Naive B cell (primary cell): ENCODE measurements at regions not wholly inside any gene's neighbourhood (a gene's known extent, or its start where the extent isn't known, plus 50 kb on each side); places are given as distances from the start of the nearest gene placed in this dataset.

Source experiments
- ATAC-seq, 2 donors: fragments of 150-1000 bp; cut with Tn5 transposase; 2 replicates each; pipeline ENCODE4 v1.10.0; 2021; ENCODE audit warnings: low read depth in 2 of 2, mild to moderate bottlenecking in 2 of 2, moderate library complexity in 2 of 2
- DNase-seq: peaks from one replicate; pipeline ENCODE4 v3.0.0; 2022
- H3K27ac Mint-ChIP-seq, 6 donors: one replicate each; pipeline ENCODE4 v1.8.0; 2020 to 2022; ENCODE audit warnings: mild to moderate bottlenecking in 6 of 6, mixed read lengths in 6 of 6, moderate library complexity in 5 of 6, inconsistent platforms in 2 of 6
- H3K27me3 Mint-ChIP-seq, 3 donors: one replicate each; pipeline ENCODE4 v1.8.0; 2021 to 2022; ENCODE audit warnings: mixed read lengths in 3 of 3, mild to moderate bottlenecking in 1 of 3
- H3K36me3 Mint-ChIP-seq, 2 donors: one replicate each; pipeline ENCODE4 v1.8.0; 2020 to 2022; ENCODE audit warnings: mixed read lengths in 2 of 2, inconsistent platforms in 1 of 2, mild to moderate bottlenecking in 1 of 2
- H3K4me1 Mint-ChIP-seq, 3 donors: one replicate each; pipeline ENCODE4 v1.8.0; 2020 to 2022; ENCODE audit warnings: mixed read lengths in 3 of 3, inconsistent platforms in 1 of 3, mild to moderate bottlenecking in 1 of 3, moderate library complexity in 1 of 3
- H3K4me3 Mint-ChIP-seq, 8 donors: one replicate each; pipeline ENCODE4 v1.8.0; 2020 to 2022; ENCODE audit warnings: mild to moderate bottlenecking in 8 of 8, mixed read lengths in 8 of 8, moderate library complexity in 8 of 8, inconsistent platforms in 2 of 8
- H3K9me3 Mint-ChIP-seq, 7 donors: one replicate each; pipeline ENCODE4 v1.8.0; 2020 to 2022; ENCODE audit warnings: mixed read lengths in 7 of 7, mild to moderate bottlenecking in 5 of 7, inconsistent platforms in 2 of 7, moderate library complexity in 1 of 7

- no peaks in the 10 kb centered on the region for H3K4me1 Mint-ChIP-seq
- ATAC-seq (no peak), DNase-seq (no peak)
- peaks cover 0 to 2% (median 0%) of the 10 kb centered on the region in 7 donors for H3K9me3 Mint-ChIP-seq
- no peaks in the 10 kb centered on the region for H3K36me3 Mint-ChIP-seq
- H3K4me3 Mint-ChIP-seq: no peak overlapping the region
- H3K27ac Mint-ChIP-seq: no peak overlapping the region
- peaks cover 5 to 21% (median 11%) of the 10 kb centered on the region in 3 donors for H3K27me3 Mint-ChIP-seq
Measured at GRCh38 chr6:166075925-166076324, 91.7 kb downstream of the TBXT start.

DNA sequence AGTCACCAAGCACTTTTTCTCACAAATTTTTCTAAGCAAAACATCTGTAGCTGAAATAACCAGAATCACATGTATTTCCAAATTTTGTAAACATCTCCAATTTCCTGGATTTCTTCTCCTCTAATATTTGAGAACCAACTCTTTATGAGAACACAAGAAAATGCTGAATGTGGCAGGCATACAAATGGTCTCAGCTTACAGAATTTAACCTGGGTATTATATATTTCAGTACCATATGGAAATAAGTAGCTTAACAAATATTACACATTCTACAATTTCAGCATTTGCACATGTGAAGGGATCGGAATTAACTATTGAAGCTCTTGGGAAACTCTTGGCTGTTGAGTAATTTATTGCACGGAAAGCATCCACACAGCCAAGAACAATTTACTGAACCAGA, 92.5 kb downstream of the TBXT start:
- H3K36me3 Mint-ChIP-seq: no peaks in the 10 kb centered on the region
- no peak overlapping the region for H3K27ac Mint-ChIP-seq
- peaks cover 0 to 9% (median 2%) of the 10 kb centered on the region in 7 donors for H3K9me3 Mint-ChIP-seq
- H3K4me3 Mint-ChIP-seq: no peak overlapping the region
- H3K4me1 Mint-ChIP-seq: no peaks in the 10 kb centered on the region
- DNase-seq: no peak
- no peak for ATAC-seq
- H3K27me3 Mint-ChIP-seq: peaks cover 5 to 21% (median 11%) of the 10 kb centered on the region in 3 donors

GRCh38 chr6:166073082-166073481, 94.6 kb downstream of the TBXT start:
- DNase-seq (no peak), ATAC-seq (no peak)
- Mint-ChIP-seq H3K36me3 (no peaks in the 10 kb centered on the region), H3K9me3 (peaks cover 6 to 30% (median 15%) of the 10 kb centered on the region in 7 donors), H3K27me3 (peaks cover 5 to 15% (median 11%) of the 10 kb centered on the region in 3 donors), H3K27ac (peak overlapping the region in 1 of 6 donors; percentile 32), H3K4me3 (no peak overlapping the region), H3K4me1 (no peaks in the 10 kb centered on the region)

DNA sequence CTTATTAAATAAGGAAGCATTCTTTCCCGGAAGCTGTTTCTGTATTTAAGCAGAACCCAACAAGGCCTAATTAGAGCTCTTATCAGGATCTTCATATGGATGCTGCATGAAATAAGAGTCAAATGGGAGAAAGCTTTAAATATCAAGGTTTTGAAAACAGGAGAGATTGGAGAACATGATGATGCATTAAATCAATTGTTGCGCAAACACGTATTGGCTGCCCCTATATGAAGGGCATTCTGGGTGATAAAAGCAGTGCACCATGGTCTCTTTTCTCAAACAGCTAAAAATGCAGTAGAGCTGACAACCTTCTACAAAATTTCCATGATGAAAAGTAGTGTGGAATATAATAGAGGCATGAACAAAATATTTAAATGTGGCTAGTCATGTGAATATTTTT, 98.9 kb downstream of the TBXT start:
- no peak for DNase-seq
- Mint-ChIP-seq H3K9me3 (peaks cover 8 to 33% (median 18%) of the 10 kb centered on the region in 7 donors), H3K36me3 (no peaks in the 10 kb centered on the region), H3K27me3 (peaks cover 0 to 13% (median 8%) of the 10 kb centered on the region in 3 donors), H3K27ac (no peak overlapping the region), H3K4me1 (no peaks in the 10 kb centered on the region), H3K4me3 (no peak overlapping the region)
- ATAC-seq: no peak

- peaks cover 12 to 22% of the 10 kb centered on the region in 2 donors for H3K36me3 Mint-ChIP-seq
- DNase-seq: no peak
Measured at GRCh38 chr6:166058064-166058739, 109.4 kb downstream of the TBXT start.

GRCh38 chr6:166057431-166057830, 110.2 kb downstream of the TBXT start:
- Mint-ChIP-seq H3K9me3 (peaks cover 14 to 36% (median 28%) of the 10 kb centered on the region in 7 donors), H3K4me1 (no peaks in the 10 kb centered on the region), H3K27me3 (peaks cover 18 to 42% (median 26%) of the 10 kb centered on the region in 3 donors), H3K36me3 (peaks cover 15 to 22% of the 10 kb centered on the region in 2 donors), H3K27ac (no peak overlapping the region), H3K4me3 (no peak overlapping the region)
- ATAC-seq: no peak
- no peak for DNase-seq

More at GRCh38 chr6:166058064-166058739, 109.4 kb downstream of the TBXT start:
- Mint-ChIP-seq H3K4me1 (no peaks in the 10 kb centered on the region), H3K27me3 (peaks cover 18 to 44% (median 26%) of the 10 kb centered on the region in 3 donors), H3K9me3 (peaks cover 14 to 29% (median 21%) of the 10 kb centered on the region in 7 donors), H3K4me3 (no peak overlapping the region), H3K27ac (peak overlapping the region in 1 of 6 donors; percentile 6)
- ATAC-seq: no peak

GRCh38 chr6:166056637-166057036, 111.0 kb downstream of the TBXT start:
- no peak overlapping the region for H3K4me3 Mint-ChIP-seq
- peaks cover 14 to 34% (median 26%) of the 10 kb centered on the region in 3 donors for H3K27me3 Mint-ChIP-seq
- no peaks in the 10 kb centered on the region for H3K4me1 Mint-ChIP-seq
- H3K36me3 Mint-ChIP-seq: peaks cover 22% of the 10 kb centered on the region in 2 donors
- no peak overlapping the region for H3K27ac Mint-ChIP-seq
- ATAC-seq (no peak), DNase-seq (no peak)
- H3K9me3 Mint-ChIP-seq: peaks cover 16 to 44% (median 34%) of the 10 kb centered on the region in 7 donors

DNA sequence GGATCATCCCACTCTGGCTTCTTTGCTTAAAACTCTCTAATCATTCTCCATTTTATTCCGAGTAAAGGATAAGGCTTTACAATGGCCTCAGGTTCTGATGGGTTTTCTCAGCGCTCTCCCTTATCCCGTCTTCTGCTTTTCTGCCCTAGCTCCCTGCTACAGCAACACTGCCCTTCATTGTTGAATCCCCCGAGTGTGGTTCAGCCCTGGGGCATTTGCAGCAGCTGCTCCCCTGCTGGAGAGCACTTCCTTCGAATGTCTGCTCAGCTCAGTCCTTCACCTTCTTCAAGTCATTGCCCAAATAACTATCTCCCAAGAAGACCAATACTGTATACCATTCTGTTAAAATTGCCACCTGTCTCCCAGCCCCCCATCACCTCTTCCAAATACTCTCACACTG, 111.8 kb downstream of the TBXT start:
- ATAC-seq (no peak), DNase-seq (no peak)
- no peak overlapping the region for H3K4me3 Mint-ChIP-seq
- peaks cover 14 to 32% (median 24%) of the 10 kb centered on the region in 3 donors for H3K27me3 Mint-ChIP-seq
- H3K9me3 Mint-ChIP-seq: peaks cover 16 to 45% (median 34%) of the 10 kb centered on the region in 7 donors
- H3K4me1 Mint-ChIP-seq: no peaks in the 10 kb centered on the region
- peaks cover 22% of the 10 kb centered on the region in 2 donors for H3K36me3 Mint-ChIP-seq
- H3K27ac Mint-ChIP-seq: no peak overlapping the region

DNA sequence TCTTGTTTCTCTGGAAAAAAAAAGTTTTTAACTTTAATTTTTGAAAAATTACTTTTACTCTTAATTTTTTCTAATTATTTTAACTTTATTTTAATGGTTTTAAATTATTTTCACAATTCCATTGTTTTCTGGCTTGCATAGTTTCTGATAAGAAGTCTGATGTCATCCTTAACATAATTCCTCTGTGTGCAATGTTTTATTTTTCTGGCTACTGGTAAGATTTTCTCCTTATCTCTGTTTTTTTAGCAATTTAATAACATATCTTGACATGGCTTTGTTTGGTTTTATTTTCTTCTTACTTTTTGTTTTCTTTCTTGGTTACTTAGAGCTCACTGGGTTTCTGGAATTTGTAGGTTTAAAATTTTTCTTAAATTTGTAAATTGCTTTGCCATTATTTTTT, 114.8 kb downstream of the TBXT start:
- DNase-seq: no peak
- Mint-ChIP-seq H3K9me3 (peaks cover 21 to 51% (median 38%) of the 10 kb centered on the region in 7 donors), H3K27ac (peak overlapping the region in 1 of 6 donors; percentile 46), H3K36me3 (peaks cover 22% of the 10 kb centered on the region in 2 donors), H3K4me3 (no peak overlapping the region), H3K4me1 (no peaks in the 10 kb centered on the region), H3K27me3 (peaks cover 9 to 17% (median 14%) of the 10 kb centered on the region in 3 donors)
- no peak for ATAC-seq

DNA sequence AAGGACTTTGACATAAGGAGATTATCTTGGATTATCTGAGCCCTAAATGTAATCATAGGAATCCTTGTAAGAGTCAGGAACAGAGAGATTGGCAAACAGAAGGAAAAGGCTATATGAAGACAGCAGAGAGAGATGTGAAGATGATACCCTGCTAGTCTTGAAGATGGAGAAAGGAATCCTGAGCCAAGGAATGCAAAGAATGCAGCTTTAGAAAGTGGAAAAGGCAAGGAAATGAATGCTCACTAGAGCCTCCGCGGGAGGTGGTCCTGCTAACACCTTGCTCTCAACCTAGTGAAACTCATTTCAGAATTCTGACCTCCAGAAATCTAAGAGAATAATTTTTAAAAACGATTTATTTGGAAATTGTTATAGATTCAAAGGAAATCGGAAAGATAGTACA, 117.1 kb downstream of the TBXT start:
- Mint-ChIP-seq H3K36me3 (peaks cover 11 to 19% of the 10 kb centered on the region in 2 donors), H3K4me1 (no peaks in the 10 kb centered on the region), H3K27ac (no peak overlapping the region), H3K9me3 (peaks cover 16 to 46% (median 29%) of the 10 kb centered on the region in 7 donors), H3K27me3 (peaks cover 6 to 10% (median 8%) of the 10 kb centered on the region in 3 donors), H3K4me3 (no peak overlapping the region)
- no peak for ATAC-seq
- no peak for DNase-seq

- Mint-ChIP-seq H3K4me3 (no peak overlapping the region), H3K27me3 (peaks cover 6 to 23% (median 16%) of the 10 kb centered on the region in 3 donors), H3K9me3 (peaks cover 3 to 12% (median 10%) of the 10 kb centered on the region in 7 donors), H3K36me3 (peaks cover 0 to 4% of the 10 kb centered on the region in 2 donors), H3K27ac (no peak overlapping the region), H3K4me1 (no peaks in the 10 kb centered on the region)
- DNase-seq: no peak
- no peak for ATAC-seq
Measured at GRCh38 chr6:166046982-166047381, 120.7 kb downstream of the TBXT start.

DNA sequence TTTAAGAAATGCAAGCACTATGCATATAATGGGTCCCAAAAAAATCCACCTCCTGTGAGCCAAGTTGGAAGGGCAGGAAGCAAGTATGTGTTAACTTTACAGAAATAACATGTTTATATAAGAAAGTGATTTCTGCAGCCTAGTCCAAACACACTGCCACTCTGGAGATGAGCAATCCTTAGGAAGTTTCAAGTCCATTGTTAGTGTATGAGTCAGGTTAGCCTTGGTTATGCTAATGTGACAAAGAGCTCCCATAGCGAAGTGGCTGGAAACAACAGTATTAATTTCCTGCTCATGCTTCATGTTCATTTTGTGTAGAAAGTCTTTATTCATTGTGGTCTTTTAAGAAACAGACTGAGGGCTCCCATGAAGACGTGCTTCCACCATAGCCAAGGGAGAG, 121.4 kb downstream of the TBXT start:
- Mint-ChIP-seq H3K27me3 (peaks cover 6 to 27% (median 23%) of the 10 kb centered on the region in 3 donors), H3K4me3 (no peak overlapping the region), H3K27ac (no peak overlapping the region), H3K9me3 (peaks cover 0 to 10% (median 5%) of the 10 kb centered on the region in 7 donors), H3K4me1 (no peaks in the 10 kb centered on the region), H3K36me3 (no peaks in the 10 kb centered on the region)
- ATAC-seq: no peak
- DNase-seq: no peak

- Mint-ChIP-seq H3K9me3 (peaks cover 0 to 10% (median 5%) of the 10 kb centered on the region in 7 donors), H3K27me3 (peaks cover 6 to 27% (median 27%) of the 10 kb centered on the region in 3 donors), H3K4me1 (no peaks in the 10 kb centered on the region), H3K27ac (no peak overlapping the region), H3K4me3 (no peak overlapping the region), H3K36me3 (no peaks in the 10 kb centered on the region)
- no peak for ATAC-seq
- DNase-seq: no peak
Measured at GRCh38 chr6:166045860-166046200, 121.8 kb downstream of the TBXT start.

DNA sequence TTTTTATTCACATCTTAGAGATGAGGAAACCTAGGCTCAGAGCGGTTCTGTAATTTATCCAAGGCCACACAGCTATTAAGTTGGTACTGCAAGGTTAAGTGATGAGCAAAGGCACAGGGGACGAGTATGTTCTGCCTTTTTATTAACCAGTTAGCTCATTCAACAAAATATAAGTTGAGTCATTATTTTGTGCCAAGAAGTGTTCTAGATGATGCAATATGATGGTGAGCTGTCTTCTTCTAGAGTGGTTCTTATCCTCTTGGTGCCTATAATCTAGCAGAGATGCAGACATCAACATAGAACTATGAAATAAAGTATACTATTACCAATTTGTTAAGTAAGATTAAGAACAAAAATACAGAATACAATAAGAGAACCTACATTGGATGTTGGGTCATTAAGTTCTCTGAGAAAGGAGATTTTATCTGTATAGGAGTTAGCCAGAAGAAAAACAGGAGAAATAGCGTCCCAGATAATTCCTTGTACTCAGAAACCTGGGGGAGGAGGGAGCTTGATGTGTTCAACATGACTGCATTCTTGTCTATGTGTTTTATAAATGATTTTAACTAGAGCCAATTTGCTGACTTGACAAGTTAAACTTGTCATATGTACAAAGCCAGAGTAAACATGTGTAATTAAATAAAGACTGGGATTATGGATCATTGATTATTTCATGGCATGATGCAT, 122.3 kb downstream of the TBXT start:
- no peaks in the 10 kb centered on the region for H3K36me3 Mint-ChIP-seq
- ATAC-seq: no peak

More for the DNA sequence above, 122.3 kb downstream of the TBXT start:
- Mint-ChIP-seq H3K4me1 (no peaks in the 10 kb centered on the region), H3K27me3 (peaks cover 2 to 29% (median 28%) of the 10 kb centered on the region in 3 donors), H3K27ac (no peak overlapping the region), H3K4me3 (no peak overlapping the region), H3K9me3 (peaks cover under 1 to 6% (median 2%) of the 10 kb centered on the region in 7 donors)
- no peak for DNase-seq
